ENCODE measurements at regions not wholly inside any gene's neighbourhood (a gene's known extent, or its start where the extent isn't known, plus 50 kb on each side); places are given as distances from the start of the nearest gene placed in this dataset.

GRCh38 chr5:33312571-33313549 is 127.9 kb upstream of the TARS1 start:
- H3K36me3 ChIP-seq: no peaks in the 10 kb centered on the region
- no peak for DNase-seq
- intact Hi-C loops (cut with DNase I; ENCODE audit: low total_unique reads): no loop called here
- H3K9me3 ChIP-seq: no peaks in the 10 kb centered on the region
- TF ChIP-seq, protein P1, sequence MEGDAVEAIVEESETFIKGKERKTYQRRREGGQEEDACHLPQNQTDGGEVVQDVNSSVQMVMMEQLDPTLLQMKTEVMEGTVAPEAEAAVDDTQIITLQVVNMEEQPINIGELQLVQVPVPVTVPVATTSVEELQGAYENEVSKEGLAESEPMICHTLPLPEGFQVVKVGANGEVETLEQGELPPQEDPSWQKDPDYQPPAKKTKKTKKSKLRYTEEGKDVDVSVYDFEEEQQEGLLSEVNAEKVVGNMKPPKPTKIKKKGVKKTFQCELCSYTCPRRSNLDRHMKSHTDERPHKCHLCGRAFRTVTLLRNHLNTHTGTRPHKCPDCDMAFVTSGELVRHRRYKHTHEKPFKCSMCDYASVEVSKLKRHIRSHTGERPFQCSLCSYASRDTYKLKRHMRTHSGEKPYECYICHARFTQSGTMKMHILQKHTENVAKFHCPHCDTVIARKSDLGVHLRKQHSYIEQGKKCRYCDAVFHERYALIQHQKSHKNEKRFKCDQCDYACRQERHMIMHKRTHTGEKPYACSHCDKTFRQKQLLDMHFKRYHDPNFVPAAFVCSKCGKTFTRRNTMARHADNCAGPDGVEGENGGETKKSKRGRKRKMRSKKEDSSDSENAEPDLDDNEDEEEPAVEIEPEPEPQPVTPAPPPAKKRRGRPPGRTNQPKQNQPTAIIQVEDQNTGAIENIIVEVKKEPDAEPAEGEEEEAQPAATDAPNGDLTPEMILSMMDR (IDR thresholded peaks at IDR 0.05): no peak
- TF ChIP-seq POLR2A (IDR thresholded peaks at IDR 0.05): no peak
- H3K27me3 ChIP-seq: no peaks in the 10 kb centered on the region
- no peaks in the 10 kb centered on the region for H3K4me1 ChIP-seq
- H3K27ac ChIP-seq: no peak overlapping the region
- H3K4me3 ChIP-seq: no peak overlapping the region

DNA sequence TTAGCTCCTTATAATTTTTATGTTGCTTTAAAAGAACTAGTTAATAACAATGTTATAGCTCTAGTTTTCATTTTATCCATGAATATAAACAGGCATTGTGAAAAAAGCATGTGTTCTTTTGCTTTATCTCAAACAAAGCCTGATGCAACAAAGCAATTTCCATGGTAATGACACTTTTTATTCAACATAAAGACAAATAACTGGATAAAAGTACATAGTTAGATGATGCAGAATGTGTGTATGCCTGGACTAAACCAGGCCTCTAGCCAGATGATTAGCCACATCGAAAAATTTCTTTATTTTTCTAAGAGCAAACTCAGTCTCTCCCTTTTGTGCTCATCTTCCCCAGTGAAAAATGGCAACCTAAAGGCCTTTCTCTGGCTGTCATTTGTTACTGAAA is 125.6 kb upstream of the TARS1 start:
- Histone ChIP-seq H3K27me3 (no peaks in the 10 kb centered on the region), H3K4me3 (no peak overlapping the region), H3K36me3 (no peaks in the 10 kb centered on the region), H3K9me3 (no peaks in the 10 kb centered on the region), H3K27ac (no peak overlapping the region), H3K4me1 (no peaks in the 10 kb centered on the region)
- DNase-seq: no peak
- intact Hi-C loops (cut with DNase I; ENCODE audit: low total_unique reads): no loop called here
- TF ChIP-seq POLR2A (IDR thresholded peaks at IDR 0.05): no peak
- TF ChIP-seq, protein P1 (IDR thresholded peaks at IDR 0.05): no peak

DNA sequence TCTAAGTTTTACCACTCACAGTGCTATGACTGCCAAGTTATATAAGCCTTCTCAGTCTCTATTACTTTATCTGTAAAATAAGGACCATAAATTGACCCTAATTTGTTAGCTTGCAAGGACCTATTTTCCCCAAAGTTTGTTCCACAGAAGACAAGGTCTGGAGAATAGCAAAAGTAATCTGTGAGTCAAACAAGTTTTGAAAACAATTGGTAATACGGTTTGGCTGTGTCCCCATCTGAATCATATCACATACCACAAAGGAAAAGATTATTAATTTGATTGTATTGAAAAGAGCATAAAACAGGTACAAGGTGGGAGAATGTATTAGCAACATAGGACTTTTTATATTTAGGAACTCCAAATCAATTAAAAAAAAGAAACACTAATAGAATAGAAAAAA is 124.0 kb upstream of the TARS1 start:
- peaks cover 0 to 3% of the 10 kb centered on the region in 2 donors for H3K4me1 ChIP-seq
- DNase-seq: no peak
- H3K36me3 ChIP-seq: no peaks in the 10 kb centered on the region
- no peak overlapping the region for H3K27ac ChIP-seq
- H3K9me3 ChIP-seq: no peaks in the 10 kb centered on the region
- intact Hi-C loops (cut with DNase I; ENCODE audit: low total_unique reads): no loop called here
- TF ChIP-seq, protein P1 (IDR thresholded peaks at IDR 0.05): no peak
- TF ChIP-seq POLR2A (IDR thresholded peaks at IDR 0.05): no peak
- H3K27me3 ChIP-seq: no peaks in the 10 kb centered on the region
- no peak overlapping the region for H3K4me3 ChIP-seq

DNA sequence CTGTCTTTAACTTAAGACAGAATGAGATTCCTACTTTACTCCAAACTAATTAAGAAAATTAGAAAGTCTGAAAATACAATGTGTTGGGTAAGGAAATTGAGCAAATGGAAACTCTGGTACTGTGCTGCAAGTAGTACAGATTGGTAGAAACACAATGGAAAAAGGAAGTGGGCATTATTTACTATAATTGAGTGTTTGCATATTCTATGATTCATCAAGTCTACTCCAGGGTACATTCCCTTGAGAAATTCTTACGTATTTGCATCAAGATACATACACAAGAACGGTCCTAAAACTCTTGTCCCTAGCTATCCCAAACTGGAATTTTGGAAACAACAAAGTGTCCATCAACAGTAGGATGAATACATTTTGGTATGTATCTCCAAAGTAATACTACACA is 123.5 kb upstream of the TARS1 start:
- intact Hi-C loops (cut with DNase I; ENCODE audit: low total_unique reads): no loop called here
- no peak for DNase-seq
- Histone ChIP-seq H3K4me1 (peaks cover 0 to 5% of the 10 kb centered on the region in 2 donors), H3K27ac (no peak overlapping the region), H3K36me3 (no peaks in the 10 kb centered on the region), H3K9me3 (no peaks in the 10 kb centered on the region), H3K4me3 (no peak overlapping the region), H3K27me3 (no peaks in the 10 kb centered on the region)
- TF ChIP-seq, protein P1 (IDR thresholded peaks at IDR 0.05): no peak

DNA sequence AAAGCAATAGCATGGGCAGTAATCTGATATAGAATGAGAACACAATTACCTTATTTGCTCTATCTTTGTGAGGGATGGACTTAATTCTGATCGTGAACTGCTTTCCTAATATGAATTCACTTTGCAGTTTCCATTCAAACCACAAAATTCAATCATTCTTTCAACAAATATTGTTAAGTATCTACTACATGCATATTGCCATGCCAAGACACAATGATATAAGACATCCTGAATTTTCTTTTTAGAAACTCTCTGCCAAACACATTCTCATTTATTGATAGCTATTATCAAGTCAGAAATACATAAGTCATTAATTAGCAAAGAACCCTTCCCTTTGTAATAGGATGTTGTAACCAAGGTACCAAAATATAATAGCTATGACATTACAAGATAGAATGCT is 121.6 kb upstream of the TARS1 start:
- H3K9me3 ChIP-seq: no peaks in the 10 kb centered on the region
- intact Hi-C loops (cut with DNase I; ENCODE audit: low total_unique reads): no loop called here
- DNase-seq: no peak
- H3K4me3 ChIP-seq: no peak overlapping the region
- TF ChIP-seq POLR2A (IDR thresholded peaks at IDR 0.05): no peak
- TF ChIP-seq, protein P1 (IDR thresholded peaks at IDR 0.05): no peak
- H3K36me3 ChIP-seq: no peaks in the 10 kb centered on the region
- no peaks in the 10 kb centered on the region for H3K27me3 ChIP-seq
- H3K27ac ChIP-seq: peak overlapping the region; percentile 72 to 73
- H3K4me1 ChIP-seq: peaks cover 0 to 5% of the 10 kb centered on the region in 2 donors

Measured in uterus (tissue), 3 donors.